ENCODE measurements at regions not wholly inside any gene's neighbourhood (a gene's known extent, or its start where the extent isn't known, plus 50 kb on each side); places are given as distances from the start of the nearest gene placed in this dataset.

DNA sequence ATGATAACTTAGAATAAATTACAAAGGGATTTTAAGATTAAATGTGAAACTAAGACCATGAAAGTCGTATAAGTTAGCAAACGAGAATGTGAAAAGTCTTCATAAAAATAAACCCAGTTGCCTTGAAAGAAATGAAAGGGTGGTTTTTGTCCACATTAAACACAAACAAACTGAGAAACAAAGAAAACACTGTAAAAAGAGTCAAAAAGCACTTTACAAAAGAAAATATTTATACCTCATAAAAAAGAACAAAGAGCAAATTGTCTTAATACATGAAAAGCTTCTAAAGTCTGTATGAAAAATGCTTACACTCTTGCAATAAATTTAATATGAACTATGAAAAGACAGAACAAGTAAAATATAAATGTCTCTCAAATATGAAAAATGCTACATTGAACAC is 865.9 kb upstream of the CADM2 start:
- H3K4me3 ChIP-seq (ENCODE audit: low read length, poor library complexity, severe bottlenecking), result no peak overlapping the region
- no peak overlapping the region for H3K4me2 ChIP-seq (ENCODE audit: low read depth, low read length, poor library complexity, severe bottlenecking)

DNA sequence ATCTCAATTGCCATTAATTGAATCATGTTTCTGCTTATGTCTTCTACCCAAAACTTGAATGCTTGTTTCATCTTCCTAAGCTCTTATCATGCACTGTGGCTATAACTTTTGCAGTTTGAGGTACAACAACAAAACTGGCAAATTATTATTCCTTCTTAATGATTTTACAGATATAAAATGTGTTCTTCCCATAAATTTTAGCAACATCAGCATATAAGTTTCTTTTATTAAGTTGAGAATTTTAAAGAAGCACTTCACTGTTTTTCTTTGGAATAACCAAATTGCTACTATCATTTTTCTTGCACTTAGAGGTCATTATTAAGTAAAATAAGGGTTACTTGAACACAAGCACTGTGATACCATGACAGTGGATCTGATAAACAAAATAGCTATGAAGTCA is 862.6 kb upstream of the CADM2 start:
- TF ChIP-seq, protein P1, sequence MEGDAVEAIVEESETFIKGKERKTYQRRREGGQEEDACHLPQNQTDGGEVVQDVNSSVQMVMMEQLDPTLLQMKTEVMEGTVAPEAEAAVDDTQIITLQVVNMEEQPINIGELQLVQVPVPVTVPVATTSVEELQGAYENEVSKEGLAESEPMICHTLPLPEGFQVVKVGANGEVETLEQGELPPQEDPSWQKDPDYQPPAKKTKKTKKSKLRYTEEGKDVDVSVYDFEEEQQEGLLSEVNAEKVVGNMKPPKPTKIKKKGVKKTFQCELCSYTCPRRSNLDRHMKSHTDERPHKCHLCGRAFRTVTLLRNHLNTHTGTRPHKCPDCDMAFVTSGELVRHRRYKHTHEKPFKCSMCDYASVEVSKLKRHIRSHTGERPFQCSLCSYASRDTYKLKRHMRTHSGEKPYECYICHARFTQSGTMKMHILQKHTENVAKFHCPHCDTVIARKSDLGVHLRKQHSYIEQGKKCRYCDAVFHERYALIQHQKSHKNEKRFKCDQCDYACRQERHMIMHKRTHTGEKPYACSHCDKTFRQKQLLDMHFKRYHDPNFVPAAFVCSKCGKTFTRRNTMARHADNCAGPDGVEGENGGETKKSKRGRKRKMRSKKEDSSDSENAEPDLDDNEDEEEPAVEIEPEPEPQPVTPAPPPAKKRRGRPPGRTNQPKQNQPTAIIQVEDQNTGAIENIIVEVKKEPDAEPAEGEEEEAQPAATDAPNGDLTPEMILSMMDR (conservative IDR thresholded peaks at IDR 0.05; ENCODE audit: low read length), result no peak
- TF ChIP-seq EZH2phosphoT487 (IDR thresholded peaks at IDR 0.05; ENCODE audit: borderline replicate concordance), result no peak
- Histone ChIP-seq H2AFZ (ENCODE audit: low read length) (no peak overlapping the region), H3K4me2 (ENCODE audit: low read depth, low read length, poor library complexity, severe bottlenecking) (no peak overlapping the region), H3K9me3 (ENCODE audit: insufficient read depth, low read depth, low read length) (no peaks in the 10 kb centered on the region), H3K79me2 (ENCODE audit: insufficient read depth, low read length) (no peaks in the 10 kb centered on the region), H4K20me1 (ENCODE audit: insufficient read depth, low read length, poor library complexity, severe bottlenecking) (no peaks in the 10 kb centered on the region), H3K4me1 (ENCODE audit: insufficient read depth, low read length, poor library complexity, severe bottlenecking) (no peaks in the 10 kb centered on the region), H3K9me2 (replicated peaks; ENCODE audit: low read depth, low read length) (no peaks in the 10 kb centered on the region), H3K9ac (ENCODE audit: low read depth, low read length, poor library complexity, severe bottlenecking) (no peak overlapping the region), H3K36me3 (ENCODE audit: insufficient read depth, low read length) (no peaks in the 10 kb centered on the region), H3F3A (ENCODE audit: low read depth) (no peaks in the 10 kb centered on the region), H3K4me3 (ENCODE audit: low read length, poor library complexity, severe bottlenecking) (no peak overlapping the region), H3K27me3 (ENCODE audit: insufficient read depth, low read length, poor library complexity, severe bottlenecking) (no peaks in the 10 kb centered on the region)

More for the DNA sequence above, 865.9 kb upstream of the CADM2 start:
- Histone ChIP-seq H3K4me1 (ENCODE audit: insufficient read depth, low read length, poor library complexity, severe bottlenecking) (no peaks in the 10 kb centered on the region), H3K9ac (ENCODE audit: low read depth, low read length, poor library complexity, severe bottlenecking) (no peak overlapping the region), H3K9me3 (ENCODE audit: insufficient read depth, low read depth, low read length) (no peaks in the 10 kb centered on the region), H3K9me2 (replicated peaks; ENCODE audit: low read depth, low read length) (no peaks in the 10 kb centered on the region), H2AFZ (ENCODE audit: low read length) (no peak overlapping the region), H3K27me3 (ENCODE audit: insufficient read depth, low read length, poor library complexity, severe bottlenecking) (no peaks in the 10 kb centered on the region), H3K79me2 (ENCODE audit: insufficient read depth, low read length) (no peaks in the 10 kb centered on the region), H3F3A (ENCODE audit: low read depth) (no peaks in the 10 kb centered on the region), H4K20me1 (ENCODE audit: insufficient read depth, low read length, poor library complexity, severe bottlenecking) (no peaks in the 10 kb centered on the region), H3K36me3 (ENCODE audit: insufficient read depth, low read length) (no peaks in the 10 kb centered on the region)
- TF ChIP-seq, protein P1 (conservative IDR thresholded peaks at IDR 0.05; ENCODE audit: low read length), result no peak
- TF ChIP-seq EZH2phosphoT487 (IDR thresholded peaks at IDR 0.05; ENCODE audit: borderline replicate concordance), result no peak

DNA sequence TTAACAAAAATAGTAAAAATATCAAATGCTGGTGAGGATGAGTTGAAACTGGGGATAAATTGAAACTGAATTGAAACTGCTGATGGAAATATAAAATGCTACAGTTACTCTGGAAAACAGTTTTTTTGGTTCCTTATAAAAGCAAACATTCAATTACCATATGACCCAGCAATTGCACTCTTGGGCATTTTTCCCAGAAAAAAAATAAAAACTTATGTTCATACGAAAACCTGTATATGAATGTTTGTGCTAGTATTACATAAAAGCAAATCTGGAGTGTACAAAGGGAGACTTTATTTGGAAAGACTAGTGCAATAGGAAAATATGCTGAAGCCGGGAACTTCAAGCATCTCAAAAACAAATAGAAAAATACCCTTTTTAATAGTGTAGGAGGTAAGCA is 857.9 kb upstream of the CADM2 start:
- Histone ChIP-seq H4K20me1 (ENCODE audit: insufficient read depth, low read length, poor library complexity, severe bottlenecking) (no peaks in the 10 kb centered on the region), H3K9ac (ENCODE audit: low read depth, low read length, poor library complexity, severe bottlenecking) (no peak overlapping the region), H3F3A (ENCODE audit: low read depth) (no peaks in the 10 kb centered on the region), H3K4me2 (ENCODE audit: low read depth, low read length, poor library complexity, severe bottlenecking) (no peak overlapping the region), H3K4me3 (ENCODE audit: low read length, poor library complexity, severe bottlenecking) (no peak overlapping the region), H3K79me2 (ENCODE audit: insufficient read depth, low read length) (no peaks in the 10 kb centered on the region), H3K4me1 (ENCODE audit: insufficient read depth, low read length, poor library complexity, severe bottlenecking) (no peaks in the 10 kb centered on the region), H3K36me3 (ENCODE audit: insufficient read depth, low read length) (no peaks in the 10 kb centered on the region), H2AFZ (ENCODE audit: low read length) (no peak overlapping the region), H3K9me3 (ENCODE audit: insufficient read depth, low read depth, low read length) (no peaks in the 10 kb centered on the region), H3K27me3 (ENCODE audit: insufficient read depth, low read length, poor library complexity, severe bottlenecking) (no peaks in the 10 kb centered on the region), H3K9me2 (replicated peaks; ENCODE audit: low read depth, low read length) (no peaks in the 10 kb centered on the region)
- TF ChIP-seq, protein P1 (conservative IDR thresholded peaks at IDR 0.05; ENCODE audit: low read length), result no peak
- TF ChIP-seq EZH2phosphoT487 (IDR thresholded peaks at IDR 0.05; ENCODE audit: borderline replicate concordance), result no peak
